ENCODE measurements at regions not wholly inside any gene's neighbourhood (a gene's known extent, or its start where the extent isn't known, plus 50 kb on each side); places are given as distances from the start of the nearest gene placed in this dataset.

DNA sequence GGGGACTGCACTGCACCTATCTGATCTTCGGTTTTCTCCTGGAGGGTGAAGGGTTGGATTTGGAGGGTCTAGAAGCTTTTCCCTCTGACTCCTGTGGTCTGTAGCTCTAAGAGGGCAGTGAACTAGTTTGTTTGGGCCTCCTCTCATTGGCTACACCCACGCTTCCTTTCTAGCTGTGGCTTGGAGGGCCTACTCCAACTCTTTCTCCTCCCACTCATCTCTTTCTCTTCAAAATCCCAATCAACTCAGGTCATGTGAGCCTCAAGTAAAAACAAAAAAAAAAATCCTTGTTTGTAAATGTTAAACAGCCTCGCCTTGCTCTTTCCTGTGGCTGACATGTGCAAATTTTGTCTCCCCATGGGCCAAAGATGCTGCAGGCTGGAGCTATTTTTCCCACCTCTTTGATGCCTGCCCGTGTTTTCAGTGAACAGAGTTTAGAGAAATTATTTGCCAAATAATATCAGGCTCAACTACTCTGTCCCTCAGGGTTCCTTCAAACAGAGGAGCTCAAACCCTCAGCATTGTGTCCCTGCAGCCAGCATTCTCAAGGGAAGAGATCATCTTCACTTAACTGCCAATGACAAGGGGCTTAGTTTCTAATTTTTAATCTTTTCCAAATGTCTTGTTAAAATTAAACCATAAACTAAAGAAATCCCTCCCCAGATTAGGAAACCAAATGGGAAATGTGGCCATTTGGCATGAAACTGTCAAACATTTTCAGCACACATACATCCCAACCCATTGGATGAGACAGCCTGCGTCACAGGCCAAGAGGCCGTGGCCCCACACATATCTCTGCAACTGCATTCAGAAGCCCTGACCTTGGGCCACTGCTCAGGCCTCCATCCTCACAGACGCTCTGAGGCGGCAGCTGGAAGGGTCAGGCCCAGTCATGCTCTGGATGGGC is 114.8 kb upstream of the THBS1 start:
- no peak for TF ChIP-seq ATF1 (CRISPR knock-in tag; IDR thresholded peaks at IDR 0.05)
- no peak for TF ChIP-seq MYBL2 (CRISPR knock-in tag; IDR thresholded peaks at IDR 0.05)
- TF ChIP-seq, protein P1, sequence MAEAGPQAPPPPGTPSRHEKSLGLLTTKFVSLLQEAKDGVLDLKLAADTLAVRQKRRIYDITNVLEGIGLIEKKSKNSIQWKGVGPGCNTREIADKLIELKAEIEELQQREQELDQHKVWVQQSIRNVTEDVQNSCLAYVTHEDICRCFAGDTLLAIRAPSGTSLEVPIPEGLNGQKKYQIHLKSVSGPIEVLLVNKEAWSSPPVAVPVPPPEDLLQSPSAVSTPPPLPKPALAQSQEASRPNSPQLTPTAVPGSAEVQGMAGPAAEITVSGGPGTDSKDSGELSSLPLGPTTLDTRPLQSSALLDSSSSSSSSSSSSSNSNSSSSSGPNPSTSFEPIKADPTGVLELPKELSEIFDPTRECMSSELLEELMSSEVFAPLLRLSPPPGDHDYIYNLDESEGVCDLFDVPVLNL (CRISPR knock-in tag; IDR thresholded peaks at IDR 0.05; ENCODE audit: borderline replicate concordance, low read depth), result no peak
- no peak for TF ChIP-seq ZNF396 (CRISPR knock-in tag; IDR thresholded peaks at IDR 0.05; ENCODE audit: borderline replicate concordance)
- TF ChIP-seq SP1 (CRISPR knock-in tag; conservative IDR thresholded peaks at IDR 0.05), result no peak
- no peak for TF ChIP-seq JUN (CRISPR knock-in tag; IDR thresholded peaks at IDR 0.05)
- no peak for TF ChIP-seq ZBTB21 (CRISPR knock-in tag; IDR thresholded peaks at IDR 0.05; ENCODE audit: borderline replicate concordance)
- TF ChIP-seq, protein P2, sequence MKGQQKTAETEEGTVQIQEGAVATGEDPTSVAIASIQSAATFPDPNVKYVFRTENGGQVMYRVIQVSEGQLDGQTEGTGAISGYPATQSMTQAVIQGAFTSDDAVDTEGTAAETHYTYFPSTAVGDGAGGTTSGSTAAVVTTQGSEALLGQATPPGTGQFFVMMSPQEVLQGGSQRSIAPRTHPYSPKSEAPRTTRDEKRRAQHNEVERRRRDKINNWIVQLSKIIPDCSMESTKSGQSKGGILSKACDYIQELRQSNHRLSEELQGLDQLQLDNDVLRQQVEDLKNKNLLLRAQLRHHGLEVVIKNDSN (CRISPR knock-in tag; IDR thresholded peaks at IDR 0.05), result no peak
